GM12878 (cell line): ENCODE measurements at regions not wholly inside any gene's neighbourhood (a gene's known extent, or its start where the extent isn't known, plus 50 kb on each side); places are given as distances from the start of the nearest gene placed in this dataset.

Experiments used
- ATF3 ChIP-seq: IDR thresholded peaks from 2 replicates; pipeline ENCODE4 v1.6.1; 2011; ENCODE audit warnings: low read depth, mild to moderate bottlenecking, low read length, moderate library complexity, borderline replicate concordance; ENCODE audit errors: extremely low read depth
- CTCF ChIP-seq, 3 experiments: IDR thresholded peaks in 2 of 3; conservative IDR thresholded peaks in 1 of 3; 2 replicates each; pipeline ENCODE4 v1.5.1; 2011; ENCODE audit warnings: low read depth in 3 of 3, low read length in 3 of 3, mild to moderate bottlenecking in 3 of 3, control low read depth in 2 of 3, moderate library complexity in 2 of 3, inconsistent platforms in 1 of 3, mixed read lengths in 1 of 3; ENCODE audit not compliant: control insufficient read depth in 2 of 3, insufficient read depth in 1 of 3; ENCODE audit errors: extremely low read depth in 1 of 3
- EZH2 ChIP-seq: IDR thresholded peaks from 2 replicates; pipeline ENCODE4 v1.6.1; 2012; ENCODE audit warnings: low read depth, mild to moderate bottlenecking, control low read depth, inconsistent platforms, low read length, borderline replicate concordance; ENCODE audit not compliant: control insufficient read depth
- HDAC6 ChIP-seq: fragments of 200-600 bp; sonication (generic); IDR thresholded peaks from one replicate; pipeline ENCODE4 v1.8.0; 2017; ENCODE audit warnings: antibody characterized with exemption; ENCODE audit not compliant: unreplicated experiment
- JUND ChIP-seq: IDR thresholded peaks from 2 replicates; pipeline ENCODE4 v1.6.1; 2012; ENCODE audit warnings: low read depth, mild to moderate bottlenecking, low read length, improper control_type of control experiment, moderate library complexity
- RAD21 ChIP-seq: IDR thresholded peaks from 2 replicates; pipeline ENCODE4 v1.6.1; 2011; ENCODE audit warnings: mild to moderate bottlenecking, low read depth, low read length, moderate library complexity; ENCODE audit not compliant: insufficient read depth
- SIN3A ChIP-seq: IDR thresholded peaks from 2 replicates; pipeline ENCODE4 v1.6.1; 2012; ENCODE audit warnings: low read depth, low read length, improper control_type of control experiment
- SMAD1 ChIP-seq: fragments of 450-650 bp; IDR thresholded peaks from 2 replicates; pipeline ENCODE4 v1.6.1; 2018; ENCODE audit warnings: mild to moderate bottlenecking, low read depth; ENCODE audit not compliant: partially characterized antibody
- USF2 ChIP-seq: IDR thresholded peaks from 2 replicates; pipeline ENCODE4 v1.6.1; 2011; ENCODE audit warnings: low read depth, low read length, improper control_type of control experiment, borderline replicate concordance
- ZBTB33 ChIP-seq: fragments of 450-650 bp; IDR thresholded peaks from 2 replicates; pipeline ENCODE4 v1.6.1; 2017; ENCODE audit warnings: mild to moderate bottlenecking
- ZNF274 ChIP-seq: IDR thresholded peaks from one replicate; pipeline ENCODE4 v1.8.0; 2011; ENCODE audit not compliant: insufficient read length, insufficient read depth
- ZNF622 ChIP-seq: fragments of 450-650 bp; IDR thresholded peaks from 2 replicates; pipeline ENCODE4 v1.6.1; 2017; ENCODE audit warnings: mild to moderate bottlenecking, inconsistent platforms

GRCh38 chr2:180128861-180129260 lies 121.8 kb upstream of the CWC22 start:
- TF ChIP-seq JUND: no peak
- TF ChIP-seq CTCF (IDR thresholded peaks at IDR 0.05 in 2 of 3, conservative IDR thresholded peaks at IDR 0.05 in 1 of 3; ENCODE audit: control insufficient read depth in 2 of 3, extremely low read depth in 1 of 3, insufficient read depth in 1 of 3, low read depth in 3 of 3, low read length in 3 of 3): no peak
- no peak for TF ChIP-seq RAD21
- TF ChIP-seq SMAD1: no peak
- TF ChIP-seq ZBTB33: no peak
- no peak for TF ChIP-seq ZNF622
- TF ChIP-seq SIN3A: no peak
- no peak for TF ChIP-seq HDAC6
- no peak for TF ChIP-seq ATF3
- no peak for TF ChIP-seq ZNF274
- no peak for TF ChIP-seq USF2
- no peak for TF ChIP-seq EZH2
